ENCODE measurements at regions not wholly inside any gene's neighbourhood (a gene's known extent, or its start where the extent isn't known, plus 50 kb on each side); places are given as distances from the start of the nearest gene placed in this dataset.

DNA sequence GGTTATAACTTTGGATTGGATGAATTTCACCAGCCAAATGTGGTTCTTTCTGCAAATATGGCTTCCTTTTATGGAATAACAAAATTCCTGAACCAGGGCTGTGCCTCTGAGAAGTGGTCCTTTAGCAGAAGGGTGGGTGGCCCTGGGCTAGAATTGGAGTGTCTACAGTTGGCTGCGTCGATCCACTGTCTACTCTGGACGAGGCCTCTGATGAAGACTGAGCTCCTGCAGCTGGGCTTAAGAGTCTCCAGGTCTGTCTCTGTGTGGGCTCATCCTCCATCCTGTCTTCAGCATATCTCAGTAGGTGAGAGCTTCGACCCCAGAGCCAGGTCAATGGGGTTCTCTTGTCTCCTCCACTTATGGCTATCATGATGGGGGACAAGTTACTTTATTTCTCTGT lies 166.3 kb upstream of the PMEPA1 start:
- TF ChIP-seq CTCF (IDR thresholded peaks at IDR 0.05; ENCODE audit: insufficient read depth, low read length, poor library complexity, severe bottlenecking): no peak
- no peak for TF ChIP-seq EZH2phosphoT487 (conservative IDR thresholded peaks at IDR 0.05; ENCODE audit: low read length)
